GM08714 (cell line): ENCODE measurements at regions not wholly inside any gene's neighbourhood (a gene's known extent, or its start where the extent isn't known, plus 50 kb on each side); places are given as distances from the start of the nearest gene placed in this dataset.

ENCODE experiments used
- H3K4me3 ChIP-seq: fragments of 200-500 bp; sonication (Bioruptor generic); 2 replicates; pipeline ENCODE4 v1.5.1; 2014; ENCODE audit warnings: mild to moderate bottlenecking, low read length, inconsistent platforms
- ZNF274 ChIP-seq: IDR thresholded peaks from 2 replicates; pipeline ENCODE4 v1.6.1; 2012; ENCODE audit warnings: mild to moderate bottlenecking, low read depth, low read length

DNA sequence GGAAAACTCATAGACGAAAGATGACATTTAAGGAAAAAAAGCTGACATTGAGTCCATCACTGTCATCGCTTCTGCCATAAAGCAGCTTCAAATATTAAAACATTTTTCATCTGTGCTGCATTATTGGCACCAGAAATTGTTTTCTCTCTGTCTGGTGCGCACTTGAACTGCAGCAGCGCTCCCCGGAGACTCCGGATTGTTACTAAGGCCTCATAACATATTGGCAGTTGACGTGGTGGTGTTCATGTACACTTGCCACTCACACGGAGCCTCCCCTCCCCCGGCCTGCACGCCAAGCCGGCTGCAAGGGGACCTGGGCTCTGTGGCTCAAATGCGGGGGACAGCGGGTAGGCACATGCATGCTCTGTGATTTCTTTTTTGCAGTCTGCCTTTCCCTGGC, 203.2 kb downstream of the TSHZ3 start:
- H3K4me3 ChIP-seq: no peak overlapping the region
- TF ChIP-seq ZNF274: no peak

DNA sequence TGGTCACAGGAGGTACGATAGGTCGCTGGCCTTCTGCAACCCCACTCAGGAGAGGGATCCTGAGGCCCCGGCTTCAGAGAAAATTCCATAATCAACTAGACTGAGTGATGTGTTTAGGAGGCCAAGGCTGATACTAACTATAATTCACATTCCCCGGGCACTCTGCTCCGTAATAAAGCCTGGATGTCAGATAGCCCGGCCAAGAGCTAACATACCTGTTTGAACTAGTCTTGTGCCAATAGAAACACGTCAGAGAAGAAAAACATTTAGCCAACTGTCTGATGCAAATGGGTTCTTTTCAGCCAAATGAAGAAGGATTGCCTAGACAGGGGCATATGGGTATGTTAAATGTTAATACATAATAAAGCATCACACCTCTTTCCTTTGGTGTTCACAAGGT, 204.2 kb downstream of the TSHZ3 start:
- TF ChIP-seq ZNF274: no peak
- no peak overlapping the region for H3K4me3 ChIP-seq

DNA sequence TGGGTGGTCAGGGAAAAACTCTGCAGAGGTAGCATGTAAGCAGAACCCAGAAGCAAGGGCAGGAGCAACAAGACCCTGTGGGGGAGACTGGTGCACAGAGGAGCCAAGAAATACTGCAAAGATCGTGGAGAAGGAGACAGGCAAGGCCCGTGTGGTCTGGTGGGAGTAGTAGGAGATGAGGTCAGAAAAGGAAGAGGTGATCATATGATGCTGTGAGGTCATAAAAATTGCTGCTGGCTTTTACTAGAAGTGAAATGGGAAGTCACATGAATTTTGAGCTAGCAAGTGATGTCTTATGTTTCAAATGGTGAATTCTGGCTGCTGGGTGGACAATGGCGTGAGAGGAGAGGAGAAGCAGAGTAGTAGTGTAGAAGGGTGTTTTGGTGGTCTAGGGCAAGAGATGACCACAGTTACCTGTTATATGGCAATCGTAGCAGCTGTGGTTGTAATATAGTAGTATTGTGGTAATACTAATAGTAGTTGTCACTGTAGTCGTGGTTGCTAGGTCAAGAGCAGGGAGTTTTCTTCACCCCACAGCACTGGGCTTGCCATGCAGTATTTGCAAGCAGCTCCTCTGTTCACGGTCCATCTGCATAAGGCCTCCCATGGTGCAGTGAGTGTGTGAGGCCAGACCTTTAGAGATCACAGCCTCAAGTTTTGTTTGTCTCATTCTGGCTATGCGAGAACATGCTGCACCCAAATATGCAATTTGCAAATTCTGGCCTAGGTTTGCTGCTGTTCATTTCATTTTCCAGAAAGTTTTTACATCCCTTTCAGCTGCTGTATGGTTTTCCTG, 205.0 kb downstream of the TSHZ3 start:
- no peak for TF ChIP-seq ZNF274
- H3K4me3 ChIP-seq: no peak overlapping the region

DNA sequence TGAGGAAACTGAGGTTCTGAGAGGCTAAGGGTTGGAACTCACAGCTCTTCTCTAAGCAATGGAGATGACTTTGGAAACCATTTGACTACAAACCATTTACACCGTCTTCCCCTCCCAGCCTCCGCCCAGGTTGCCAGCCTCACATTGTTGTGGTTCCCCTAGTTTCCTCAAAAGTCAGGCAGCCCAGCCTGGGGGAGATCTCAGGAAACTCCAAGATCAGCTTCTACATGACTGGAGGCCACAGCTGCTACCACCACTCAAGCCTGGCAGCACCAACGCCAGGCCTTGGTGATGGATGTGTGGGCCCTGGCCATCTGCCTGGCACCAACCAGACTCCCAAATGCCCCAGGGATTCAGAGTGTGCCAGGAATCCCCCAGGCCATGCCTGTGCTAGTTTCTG, 207.9 kb downstream of the TSHZ3 start:
- TF ChIP-seq ZNF274: no peak
- no peak overlapping the region for H3K4me3 ChIP-seq

DNA sequence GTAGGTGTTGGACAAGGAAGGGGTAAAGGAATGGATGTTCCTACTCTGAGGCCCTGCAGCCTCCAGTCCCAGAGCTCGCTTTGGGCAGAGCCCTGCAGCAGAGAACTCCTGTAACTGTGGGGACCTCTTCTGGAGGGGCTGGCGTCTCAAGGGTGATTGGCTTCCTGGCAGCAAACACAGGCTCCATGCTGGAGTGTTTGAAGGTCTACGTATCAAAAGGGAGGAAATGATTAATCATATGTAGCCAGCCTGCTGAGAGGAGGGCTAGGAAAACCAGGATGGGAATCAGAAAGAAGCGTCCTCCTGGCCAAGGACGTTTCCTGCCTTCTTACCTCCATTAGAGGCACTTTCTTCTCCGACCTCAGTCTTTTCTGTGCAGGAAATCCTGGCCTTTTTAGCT, 208.5 kb downstream of the TSHZ3 start:
- no peak overlapping the region for H3K4me3 ChIP-seq
- no peak for TF ChIP-seq ZNF274

DNA sequence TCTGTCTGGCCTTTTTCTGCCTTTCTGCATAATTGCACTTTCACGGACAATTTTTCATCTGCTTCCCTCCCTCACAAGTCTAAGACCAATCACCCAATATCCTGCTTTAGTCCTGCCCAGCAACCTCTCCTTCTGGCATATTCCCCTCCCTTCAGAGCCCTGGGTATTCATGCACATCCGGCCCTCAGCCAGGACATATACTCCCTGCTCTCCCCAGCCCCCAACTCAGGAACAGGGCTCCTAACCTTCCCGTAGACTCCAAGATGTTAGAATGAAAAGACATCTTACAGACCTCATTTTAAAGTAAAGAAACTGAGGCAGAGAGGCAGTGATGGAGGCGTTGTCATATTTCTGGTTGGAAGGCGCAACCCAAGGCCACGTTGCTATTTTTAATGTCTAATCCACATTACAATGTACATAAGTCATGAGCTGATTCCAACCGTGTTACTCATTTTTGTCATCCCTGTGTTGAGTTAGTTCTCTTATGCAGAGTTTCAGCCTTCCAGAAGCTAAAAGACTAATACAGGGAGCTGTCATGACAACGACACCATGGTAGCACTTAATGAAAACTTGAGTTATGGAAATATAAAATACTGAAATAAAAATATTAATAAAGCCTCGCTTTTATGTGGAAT, 209.2 kb downstream of the TSHZ3 start:
- no peak for TF ChIP-seq ZNF274
- no peak overlapping the region for H3K4me3 ChIP-seq

DNA sequence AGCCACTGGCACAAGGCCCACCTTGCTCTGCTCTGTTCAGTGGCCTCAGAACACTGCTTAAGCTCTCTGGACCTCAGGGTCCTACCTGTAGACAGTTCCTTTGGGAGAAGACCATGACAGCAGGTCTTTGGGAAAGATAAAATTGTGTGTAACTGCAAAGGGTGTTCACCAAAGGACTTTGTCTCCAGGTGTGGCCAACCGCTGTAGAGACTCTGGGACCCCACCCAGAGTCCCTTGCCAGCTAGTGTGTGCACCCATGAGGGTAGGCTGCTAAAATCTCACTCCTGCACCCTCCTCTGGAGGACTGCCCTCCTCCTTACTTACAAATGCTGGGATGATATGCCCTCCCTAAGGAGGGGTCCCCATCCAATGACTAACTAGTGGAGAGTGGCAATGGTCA, 211.2 kb downstream of the TSHZ3 start:
- no peak for TF ChIP-seq ZNF274
- H3K4me3 ChIP-seq: no peak overlapping the region

DNA sequence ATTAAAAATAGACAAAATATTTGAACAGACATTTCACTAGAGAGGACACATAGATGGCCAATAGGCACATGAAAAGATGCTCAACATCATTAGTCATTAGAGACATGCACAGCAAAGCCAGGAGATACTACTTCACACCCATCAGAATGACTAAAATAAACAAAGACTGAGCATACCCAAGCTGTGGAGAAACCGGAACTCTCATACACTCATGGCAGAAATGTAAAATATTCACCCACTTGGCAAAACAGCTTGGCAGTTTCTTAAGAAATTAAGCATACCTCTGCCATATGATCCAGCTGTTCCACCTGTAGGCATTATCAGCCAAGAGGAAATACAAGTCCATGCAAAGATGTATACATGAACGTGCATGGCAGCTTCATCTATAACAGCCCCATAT, 213.4 kb downstream of the TSHZ3 start:
- no peak for TF ChIP-seq ZNF274

DNA sequence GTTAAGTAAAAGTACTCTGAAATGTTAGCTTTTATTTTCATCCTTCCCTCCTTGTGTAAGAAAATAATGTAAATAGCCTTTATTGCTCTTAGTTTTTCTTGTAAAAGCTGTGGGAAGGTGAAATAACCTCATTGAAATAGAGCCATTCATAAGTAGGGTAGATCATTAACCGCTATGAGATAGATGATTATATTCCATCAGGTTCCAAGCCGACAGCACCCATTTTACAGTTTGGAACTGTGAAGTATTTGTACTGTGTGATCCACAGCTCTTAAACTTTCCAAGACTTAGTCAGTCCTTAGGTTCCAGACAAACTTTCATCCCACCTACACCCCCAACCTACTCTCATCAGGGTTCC, 216.5 kb downstream of the TSHZ3 start:
- no peak for TF ChIP-seq ZNF274
- no peak overlapping the region for H3K4me3 ChIP-seq

More for the DNA sequence above, 213.4 kb downstream of the TSHZ3 start:
- H3K4me3 ChIP-seq: no peak overlapping the region

DNA sequence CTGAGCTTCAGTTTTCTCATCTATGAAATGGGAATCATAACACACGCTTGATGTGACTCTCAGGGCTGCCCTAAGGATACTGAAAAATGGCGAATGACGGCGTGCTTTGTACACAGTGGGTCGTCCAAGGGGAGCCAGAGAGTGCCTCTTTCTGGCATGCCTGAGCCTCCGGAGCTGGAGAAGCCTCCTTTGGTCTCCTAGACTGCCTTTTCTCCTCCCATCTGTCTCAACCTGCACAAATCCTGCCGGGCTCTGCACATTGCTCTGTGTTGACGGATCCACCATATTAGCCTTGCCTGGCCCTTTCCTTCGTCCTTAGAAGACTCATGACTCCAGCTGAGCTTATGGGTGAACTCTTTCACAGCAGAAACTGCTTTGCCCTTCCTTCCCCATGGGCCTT, 220.9 kb downstream of the TSHZ3 start:
- H3K4me3 ChIP-seq: no peak overlapping the region
- no peak for TF ChIP-seq ZNF274

DNA sequence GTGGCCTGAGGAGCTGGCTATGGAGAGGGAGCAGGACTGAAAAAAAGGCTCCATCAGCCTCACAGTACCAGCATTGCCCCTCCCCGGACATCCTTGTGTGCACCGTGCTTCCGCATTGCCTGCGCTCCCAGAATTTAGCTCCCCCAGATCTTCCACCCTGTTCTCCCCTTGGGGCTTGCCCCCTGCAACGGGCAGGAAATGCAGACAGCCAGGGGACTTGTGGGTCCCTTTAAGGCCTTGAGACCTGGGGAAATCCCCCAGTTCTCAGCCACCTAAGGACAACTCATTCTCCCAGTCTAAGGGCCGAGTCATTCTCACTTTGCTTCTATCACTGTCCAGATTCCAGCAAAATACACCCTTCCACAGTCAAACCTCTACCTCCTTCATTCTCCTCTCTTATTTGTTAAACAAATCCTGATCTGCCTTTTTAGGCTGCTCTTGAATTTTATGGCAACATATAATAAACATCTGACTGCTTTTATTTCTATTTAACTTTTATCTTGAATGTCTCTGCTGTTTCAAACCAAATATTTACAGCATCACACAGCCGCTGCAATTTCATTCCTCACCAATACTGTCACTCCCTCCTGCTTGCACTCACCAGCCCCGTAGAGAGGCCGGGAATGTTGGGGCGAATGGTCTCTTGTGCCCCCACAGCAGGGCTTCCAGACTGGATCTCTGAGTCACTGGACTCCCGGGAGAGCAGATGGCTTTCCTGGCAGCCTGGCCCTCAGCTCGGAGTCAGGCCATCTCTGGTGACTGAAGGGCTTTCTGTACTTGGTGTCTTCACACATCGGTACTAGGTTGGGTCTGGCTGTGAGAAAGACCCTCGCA, 221.9 kb downstream of the TSHZ3 start:
- TF ChIP-seq ZNF274: no peak
- no peak overlapping the region for H3K4me3 ChIP-seq

DNA sequence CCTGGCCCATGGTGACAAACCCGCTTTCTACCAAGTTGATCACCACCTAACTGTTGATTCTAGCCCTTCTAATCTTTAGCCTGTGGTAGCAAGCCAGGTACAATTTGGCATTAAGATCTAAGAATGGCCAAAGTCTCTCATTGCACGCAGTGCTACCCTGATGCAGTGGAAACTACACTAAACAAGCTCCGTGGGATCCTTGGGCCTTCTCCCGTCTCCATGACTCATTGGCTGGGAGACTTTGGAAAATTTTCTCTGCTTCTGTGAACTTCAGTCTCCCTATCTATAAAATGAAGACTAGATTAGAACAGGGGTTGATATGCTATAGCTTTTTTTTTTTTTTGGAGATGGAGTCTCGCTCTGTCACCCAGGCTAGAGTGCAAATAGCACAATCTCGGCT, 223.0 kb downstream of the TSHZ3 start:
- no peak for TF ChIP-seq ZNF274
- no peak overlapping the region for H3K4me3 ChIP-seq

DNA sequence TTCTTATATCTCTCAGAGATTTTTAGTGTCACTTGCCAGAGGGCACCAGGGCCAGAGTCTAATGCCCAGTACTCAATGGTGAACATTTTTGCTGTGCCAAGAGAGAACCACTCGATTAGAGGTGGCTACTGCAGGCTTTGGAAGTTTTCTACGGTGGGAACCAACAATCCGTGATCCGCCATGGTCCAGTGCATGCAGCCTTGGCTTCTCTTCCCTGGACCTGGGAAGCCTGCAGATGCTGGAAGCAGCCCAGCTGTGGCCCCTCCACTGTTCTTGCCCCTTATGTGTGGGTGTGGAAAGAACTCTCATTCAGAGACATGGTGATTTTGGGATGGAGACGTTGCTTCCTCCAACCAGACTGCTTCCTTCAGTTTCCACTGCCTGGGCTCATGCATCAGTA, 224.2 kb downstream of the TSHZ3 start:
- H3K4me3 ChIP-seq: no peak overlapping the region
- TF ChIP-seq ZNF274: no peak

DNA sequence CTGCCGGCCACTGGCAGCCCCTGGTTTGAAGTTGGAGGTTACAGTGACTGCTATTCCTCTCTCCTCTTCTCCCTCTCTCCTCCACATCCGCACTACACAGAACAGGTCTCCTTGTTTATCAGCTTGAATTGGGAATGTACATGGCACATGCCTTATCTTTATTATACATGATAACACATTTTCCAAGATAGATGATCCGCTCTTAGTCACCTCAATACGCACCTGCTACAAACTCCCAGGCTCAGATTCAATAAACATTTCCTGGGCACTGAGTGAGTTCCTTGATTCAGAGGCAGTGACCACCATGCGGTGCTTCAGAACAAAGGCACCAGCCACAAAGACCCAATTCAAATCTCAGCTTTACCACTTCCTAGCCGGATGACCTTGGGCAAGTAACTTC, 227.7 kb downstream of the TSHZ3 start:
- H3K4me3 ChIP-seq: no peak overlapping the region
- no peak for TF ChIP-seq ZNF274

DNA sequence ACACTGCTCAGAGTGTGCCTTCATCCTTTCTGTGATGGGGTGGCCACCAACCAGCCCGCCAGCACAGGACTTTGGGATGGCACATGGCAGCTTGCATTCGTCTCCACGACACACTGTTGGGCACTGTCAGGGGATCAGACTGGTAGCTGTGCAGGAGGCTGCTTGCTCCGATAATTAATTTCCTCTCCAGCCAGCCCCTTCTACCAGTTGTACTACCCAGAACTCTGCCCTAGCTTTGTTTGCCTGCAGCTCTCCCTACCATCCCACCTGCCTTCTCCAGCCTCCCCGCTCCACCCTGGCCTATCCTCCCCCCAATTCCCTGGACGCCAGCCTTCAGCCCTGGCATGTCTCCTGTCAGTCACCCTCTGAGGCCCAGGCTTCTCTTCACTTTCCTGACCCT, 228.3 kb downstream of the TSHZ3 start:
- TF ChIP-seq ZNF274: no peak
- H3K4me3 ChIP-seq: no peak overlapping the region
